Thyroid gland (tissue), 4 donors: ENCODE measurements at regions not wholly inside any gene's neighbourhood (a gene's known extent, or its start where the extent isn't known, plus 50 kb on each side); places are given as distances from the start of the nearest gene placed in this dataset.

ENCODE experiments used
- POLR2A ChIP-seq, 2 donors: fragments of 450-650 bp; IDR thresholded peaks; one replicate each; pipeline ENCODE4 v1.6.1; 2017; ENCODE audit warnings: antibody characterized with exemption in 2 of 2, mild to moderate bottlenecking in 2 of 2, moderate library complexity in 1 of 2
- TF ChIP-seq, protein P1 (sequence below), 6 experiments: fragments of 200-600 bp in 3 of 6; fragments of 450-650 bp in 3 of 6; sonication (generic) in 3 of 6; IDR thresholded peaks; one replicate each; pipeline ENCODE4 v1.5.1; 2016 to 2019; ENCODE audit warnings: antibody characterized with exemption in 6 of 6, mild to moderate bottlenecking in 2 of 6, inconsistent platforms in 1 of 6, moderate library complexity in 1 of 6

DNA sequence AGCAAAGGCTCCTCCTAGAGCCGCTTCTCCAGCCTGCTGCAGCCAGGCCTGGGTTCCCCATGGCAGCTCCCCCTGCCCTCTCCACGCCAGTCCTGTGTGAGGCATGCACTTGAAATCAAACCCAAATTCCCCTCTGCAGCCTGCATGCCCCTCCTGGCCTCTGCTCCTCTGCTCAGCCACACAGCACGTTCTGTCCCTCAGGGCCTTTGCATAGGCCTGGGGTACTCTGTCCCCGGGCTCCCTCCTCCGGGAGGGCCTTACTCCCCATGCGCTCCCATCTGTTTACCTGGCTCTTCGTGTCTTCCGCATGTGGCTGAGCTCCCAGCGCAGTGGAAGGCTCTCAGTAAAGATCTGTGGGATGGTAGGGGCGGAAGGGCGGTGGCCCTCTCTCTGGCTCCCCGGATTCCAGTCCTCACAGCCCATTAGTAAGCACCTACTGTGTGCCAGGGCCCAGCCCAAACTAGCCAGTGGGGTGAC lies 203.5 kb upstream of the IER5L start:
- TF ChIP-seq, protein P1, sequence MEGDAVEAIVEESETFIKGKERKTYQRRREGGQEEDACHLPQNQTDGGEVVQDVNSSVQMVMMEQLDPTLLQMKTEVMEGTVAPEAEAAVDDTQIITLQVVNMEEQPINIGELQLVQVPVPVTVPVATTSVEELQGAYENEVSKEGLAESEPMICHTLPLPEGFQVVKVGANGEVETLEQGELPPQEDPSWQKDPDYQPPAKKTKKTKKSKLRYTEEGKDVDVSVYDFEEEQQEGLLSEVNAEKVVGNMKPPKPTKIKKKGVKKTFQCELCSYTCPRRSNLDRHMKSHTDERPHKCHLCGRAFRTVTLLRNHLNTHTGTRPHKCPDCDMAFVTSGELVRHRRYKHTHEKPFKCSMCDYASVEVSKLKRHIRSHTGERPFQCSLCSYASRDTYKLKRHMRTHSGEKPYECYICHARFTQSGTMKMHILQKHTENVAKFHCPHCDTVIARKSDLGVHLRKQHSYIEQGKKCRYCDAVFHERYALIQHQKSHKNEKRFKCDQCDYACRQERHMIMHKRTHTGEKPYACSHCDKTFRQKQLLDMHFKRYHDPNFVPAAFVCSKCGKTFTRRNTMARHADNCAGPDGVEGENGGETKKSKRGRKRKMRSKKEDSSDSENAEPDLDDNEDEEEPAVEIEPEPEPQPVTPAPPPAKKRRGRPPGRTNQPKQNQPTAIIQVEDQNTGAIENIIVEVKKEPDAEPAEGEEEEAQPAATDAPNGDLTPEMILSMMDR (IDR thresholded peaks at IDR 0.05): no peak
- TF ChIP-seq POLR2A (IDR thresholded peaks at IDR 0.05): no peak
